ENCODE measurements at regions not wholly inside any gene's neighbourhood (a gene's known extent, or its start where the extent isn't known, plus 50 kb on each side); places are given as distances from the start of the nearest gene placed in this dataset.

DNA sequence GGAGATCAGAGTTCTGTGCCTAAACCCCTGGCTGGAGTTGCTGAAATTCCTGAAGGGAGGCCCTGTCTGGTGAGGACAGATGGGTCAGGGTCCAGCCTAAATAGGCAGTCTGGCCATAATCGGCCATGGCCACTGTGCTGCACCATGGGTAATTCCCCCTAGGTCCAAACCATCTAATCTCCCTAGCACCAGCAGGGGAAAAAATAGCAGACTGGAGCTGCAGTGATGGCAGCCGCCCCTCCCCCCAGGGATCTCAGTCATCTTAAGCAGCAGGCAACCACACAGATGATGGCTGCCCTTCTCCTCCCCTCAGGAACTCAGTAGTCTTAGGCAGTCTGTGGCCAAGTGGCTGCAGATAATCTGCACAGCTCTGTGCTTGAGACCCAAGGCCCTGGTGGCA lies 68.4 kb upstream of the CD96 start:
- TF ChIP-seq GATA3 (IDR thresholded peaks at IDR 0.05; ENCODE audit: low read depth, low read length) (no peak), GATA2 (IDR thresholded peaks at IDR 0.05; ENCODE audit: low read depth, low read length) (no peak)

All from SH-SY5Y (cell line).